Suppressor macrophage treated with lipopolysaccharide for 1 hour (primary cell): ENCODE measurements at regions not wholly inside any gene's neighbourhood (a gene's known extent, or its start where the extent isn't known, plus 50 kb on each side); places are given as distances from the start of the nearest gene placed in this dataset.
A peak's percentile ranks its signal among the peaks of the same experiment; 100 is the strongest.
"Not testable (repeated sequence)": the region's sequence is repeated elsewhere in the genome, so short reads cannot be mapped to it uniquely, and the experiment has no call there.

Experiments used
- DNase-seq, 3 donors: peaks; one replicate each; pipeline ENCODE4 v3.0.0-alpha.2; 2020 to 2022

DNA sequence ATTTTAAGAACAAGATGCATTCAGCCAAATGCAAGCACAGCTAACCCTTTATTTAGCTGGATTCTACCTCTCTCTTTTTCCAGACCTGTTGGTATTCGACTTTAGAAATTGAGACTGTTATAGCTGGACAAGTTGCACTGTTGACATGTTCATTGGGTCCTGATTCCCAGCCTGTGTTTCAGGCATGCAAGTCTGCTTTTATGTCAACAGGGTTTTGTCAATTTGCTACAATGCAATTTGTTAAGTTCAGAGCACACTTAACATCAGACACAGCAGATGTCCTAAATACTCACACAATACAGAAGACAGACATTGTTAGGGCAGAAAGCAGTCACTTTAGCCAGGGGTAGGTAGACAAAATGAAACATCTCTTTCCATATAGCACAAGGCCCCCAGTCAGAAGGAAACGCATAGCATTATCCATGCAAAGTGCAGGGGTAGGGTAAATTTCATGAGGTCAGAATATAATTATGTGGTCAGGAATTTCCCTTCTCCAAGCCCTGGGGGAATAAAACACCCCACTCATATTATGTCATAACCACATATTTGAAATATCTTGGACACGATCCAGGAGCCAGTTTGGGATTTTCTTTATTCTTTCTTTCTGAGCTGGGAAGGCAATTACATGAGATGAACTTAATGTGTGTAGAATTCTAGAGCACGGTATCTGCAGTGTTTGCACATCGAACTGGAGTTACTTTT, 504.1 kb downstream of the NTRK3 start:
- peak; percentile 75 to 91 (median 89) for DNase-seq

DNA sequence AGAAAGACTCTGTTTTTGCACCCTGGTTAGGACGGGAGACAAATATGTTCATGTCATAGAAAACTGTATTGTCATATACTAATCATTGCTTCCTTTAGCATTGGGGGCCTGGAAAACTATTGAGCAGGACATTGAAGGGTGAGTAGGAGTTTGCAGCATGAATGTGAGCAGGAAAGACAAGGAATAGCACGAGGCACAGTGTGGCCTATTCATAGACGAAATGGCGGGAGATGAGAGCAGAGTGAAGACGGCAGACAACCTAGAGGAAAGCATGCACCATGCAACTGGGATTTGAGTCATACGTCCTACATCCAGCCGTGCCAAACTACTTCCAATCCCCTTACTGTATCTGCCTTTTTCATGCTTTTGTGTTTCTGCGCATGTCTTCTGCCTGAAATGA, 508.1 kb downstream of the NTRK3 start:
- no peak for DNase-seq

DNA sequence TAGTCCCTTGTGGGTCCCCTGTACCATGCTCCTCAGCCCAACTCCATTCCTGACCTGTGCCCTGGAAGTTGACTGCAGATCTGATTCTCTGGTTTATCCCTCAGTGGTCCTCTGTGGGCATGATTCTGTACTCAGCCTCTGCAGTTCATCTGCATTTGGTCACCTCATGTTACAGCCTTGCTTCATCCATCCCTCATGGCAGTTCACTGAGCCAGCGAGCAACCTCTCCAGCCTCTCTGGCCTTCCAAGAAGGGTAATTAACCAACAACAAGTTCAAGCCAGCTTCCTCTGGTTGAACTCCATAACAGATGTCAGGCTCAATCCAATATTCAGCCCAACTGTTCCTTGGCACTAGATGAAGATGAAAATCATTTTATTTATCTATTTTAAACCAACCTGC, 509.5 kb downstream of the NTRK3 start:
- no peak for DNase-seq

DNA sequence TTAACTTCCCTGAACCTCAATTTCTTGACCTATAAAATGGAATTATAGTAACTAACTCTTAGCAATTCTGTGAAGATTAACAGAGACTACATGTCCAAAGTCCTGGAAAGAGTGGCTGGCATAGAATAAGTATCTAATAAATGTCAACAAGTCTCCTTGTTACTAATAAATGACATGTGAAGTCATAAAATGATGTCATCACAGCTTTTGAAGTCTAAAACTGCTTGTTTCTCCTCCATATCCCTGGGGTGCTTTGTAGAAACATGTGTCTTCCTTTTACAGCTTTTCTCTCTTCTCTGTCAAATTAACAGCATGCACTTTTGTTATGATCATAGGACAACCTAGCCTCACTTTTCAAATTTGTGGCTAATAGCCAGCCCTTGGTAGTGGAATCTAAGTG, 510.2 kb downstream of the NTRK3 start:
- no peak for DNase-seq

DNA sequence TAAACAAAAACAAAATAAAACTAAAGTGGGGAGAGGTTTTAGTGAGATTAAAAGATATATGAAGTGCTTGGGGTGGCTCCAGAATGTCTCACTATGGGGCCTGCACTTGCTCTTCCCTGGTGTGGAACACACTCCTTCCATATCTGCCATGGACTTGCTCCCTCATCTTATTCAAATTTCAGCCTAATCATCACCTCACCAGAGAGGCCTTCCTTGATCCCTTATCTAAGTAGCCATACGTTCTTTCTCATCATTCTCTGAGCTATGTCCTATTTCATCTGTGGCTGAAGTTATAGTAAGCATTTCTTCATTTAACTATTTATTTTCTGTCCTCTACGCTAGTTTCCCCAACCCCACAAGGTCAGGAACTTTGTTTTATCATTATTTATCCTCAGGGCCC, 511.7 kb downstream of the NTRK3 start:
- DNase-seq = no peak

DNA sequence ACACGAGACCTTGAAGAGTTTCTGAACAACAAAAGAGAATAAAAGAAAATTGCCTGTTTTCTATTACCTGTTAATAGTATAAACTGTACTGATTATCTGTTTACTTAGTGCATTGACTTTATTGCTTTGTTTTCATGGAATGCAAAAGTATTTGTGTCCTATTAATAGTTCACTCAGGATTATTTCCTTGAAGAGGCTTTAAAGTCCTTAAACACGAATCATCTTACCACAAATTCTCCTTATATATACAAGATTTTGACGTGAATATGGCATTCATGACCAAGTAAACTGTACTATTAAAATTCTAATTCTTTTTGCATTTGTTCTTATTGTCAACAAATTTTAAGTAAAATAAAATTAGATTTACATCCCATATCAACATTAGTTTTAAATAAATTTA, 513.0 kb downstream of the NTRK3 start:
- no peak for DNase-seq

DNA sequence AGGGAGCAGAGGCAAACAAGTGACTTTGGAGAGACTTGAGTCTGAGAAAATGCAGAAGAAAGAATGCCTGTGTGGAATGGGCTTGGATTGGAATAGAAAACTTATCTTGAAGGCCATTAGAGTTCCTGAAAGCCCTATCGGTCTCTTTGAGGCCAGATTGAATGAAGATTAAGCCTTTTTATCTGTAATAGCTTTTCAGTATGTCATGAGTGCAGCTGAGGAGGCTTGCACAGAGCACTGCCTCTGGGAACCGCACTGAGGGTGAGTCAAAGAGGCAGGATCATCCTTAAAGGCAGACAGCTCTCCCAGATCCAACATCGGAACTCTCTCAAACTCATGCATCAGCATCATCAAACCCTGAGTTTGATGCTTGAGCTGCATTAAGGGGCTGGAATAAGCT, 515.2 kb downstream of the NTRK3 start:
- no peak for DNase-seq

DNA sequence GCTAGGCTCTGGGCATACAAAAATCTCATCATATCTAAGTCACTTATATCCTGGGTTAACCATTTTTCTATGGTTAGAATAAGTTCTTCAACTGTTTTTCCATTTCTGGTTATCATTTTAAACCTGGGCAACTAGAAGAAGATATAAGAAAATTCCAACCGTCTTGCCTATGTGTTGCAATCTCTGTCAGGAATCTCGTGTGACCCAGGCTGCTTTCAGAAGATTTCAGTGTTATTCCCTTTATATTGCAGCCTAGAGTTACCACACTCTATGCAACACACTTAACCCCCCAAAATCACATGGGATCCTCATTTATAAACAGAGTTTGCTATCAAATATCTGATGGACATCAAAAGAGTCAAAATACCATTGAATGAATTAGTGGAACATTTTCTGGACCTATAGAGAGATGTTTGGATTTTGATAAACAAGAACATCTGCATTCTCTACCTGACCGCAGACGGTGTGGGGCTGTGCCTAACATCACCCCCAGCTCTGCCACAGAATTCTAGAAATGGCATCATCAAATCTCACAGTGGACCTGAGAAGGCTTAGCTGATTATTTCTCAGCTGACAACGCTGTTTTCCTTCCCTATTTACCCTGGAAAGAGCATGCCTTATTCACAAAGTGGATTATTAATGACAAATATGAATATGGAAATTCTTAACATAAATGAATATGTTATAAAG, 515.7 kb downstream of the NTRK3 start:
- no peak for DNase-seq

DNA sequence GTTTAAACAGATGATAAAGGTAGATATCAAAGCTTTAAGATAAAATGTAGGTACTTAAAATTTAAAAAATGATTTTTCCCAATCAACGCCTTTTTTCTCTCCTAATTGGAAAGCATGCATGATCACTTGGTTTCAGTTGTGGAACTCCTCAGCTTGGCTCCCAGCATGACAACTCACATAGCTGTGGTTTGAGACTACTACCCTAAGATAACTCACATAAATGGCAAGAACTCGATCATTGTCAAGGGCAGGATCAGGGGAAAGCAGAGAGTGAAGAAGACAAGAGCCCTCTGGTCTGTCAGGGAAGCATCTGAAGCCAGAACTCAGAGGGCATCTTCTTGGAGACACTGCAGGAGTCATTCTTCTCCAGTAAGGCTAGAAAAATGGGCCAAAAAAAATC, 516.7 kb downstream of the NTRK3 start:
- no peak for DNase-seq

DNA sequence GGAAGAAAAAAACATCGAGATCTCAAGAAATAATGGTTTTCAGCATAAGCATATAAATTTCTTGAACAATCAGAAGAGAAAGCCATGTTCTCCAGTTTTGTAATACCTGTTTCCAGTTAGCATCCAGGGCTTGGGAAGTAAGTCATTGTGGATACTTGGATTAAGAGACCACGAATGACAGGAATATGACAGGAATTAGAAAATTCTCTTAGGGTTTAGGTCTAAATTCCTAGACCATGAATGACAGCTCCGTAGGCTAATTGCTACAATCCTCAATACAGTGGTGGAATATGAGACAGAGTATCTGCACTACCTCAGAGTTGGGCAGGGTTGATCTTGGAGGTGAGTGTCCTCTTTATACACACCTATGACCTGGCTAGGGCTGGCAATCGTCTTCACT, 517.5 kb downstream of the NTRK3 start:
- DNase-seq = no peak

DNA sequence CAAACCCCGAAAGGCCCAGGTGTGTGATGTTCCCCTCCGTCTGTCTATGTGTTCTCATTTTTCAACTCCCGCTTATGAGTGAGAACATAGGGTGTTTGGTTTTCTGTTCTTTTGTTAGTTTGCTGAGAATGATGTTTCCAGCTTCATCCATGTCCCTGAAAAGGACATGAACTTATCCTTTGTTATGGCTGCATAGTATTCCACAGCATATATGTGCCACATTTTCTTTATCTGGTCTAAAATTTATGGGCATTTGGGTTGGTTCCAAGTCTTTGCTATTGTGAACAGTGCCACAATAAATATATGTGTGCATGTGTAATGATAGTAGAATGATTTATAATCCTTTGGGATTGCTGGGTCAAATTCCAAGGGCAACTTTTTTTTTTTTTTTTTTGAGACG, 519.1 kb downstream of the NTRK3 start:
- DNase-seq = not testable (repeated sequence)

DNA sequence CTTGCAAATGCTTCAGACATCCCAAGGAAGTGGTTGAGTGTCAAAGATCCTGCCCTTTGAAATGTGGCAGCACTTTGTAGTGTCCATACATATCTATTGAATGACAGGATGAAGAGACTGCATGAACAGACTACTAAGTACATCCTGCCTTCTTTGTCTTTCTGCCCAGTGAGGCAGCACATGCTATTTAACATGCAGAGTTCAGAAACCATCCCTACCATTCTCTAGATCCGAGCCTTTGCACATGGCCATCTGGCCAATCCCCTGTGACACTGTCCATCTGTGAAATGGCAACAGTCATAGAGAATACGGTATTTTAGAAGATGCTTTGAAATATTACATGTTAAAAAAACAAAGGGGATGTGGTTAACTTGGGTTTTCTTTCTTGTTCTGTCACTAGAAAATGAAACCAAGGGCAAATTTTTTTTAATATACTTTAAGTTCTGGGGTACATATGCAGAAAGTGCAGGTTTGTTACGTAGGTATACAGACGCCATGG, 519.6 kb downstream of the NTRK3 start:
- DNase-seq = no peak

DNA sequence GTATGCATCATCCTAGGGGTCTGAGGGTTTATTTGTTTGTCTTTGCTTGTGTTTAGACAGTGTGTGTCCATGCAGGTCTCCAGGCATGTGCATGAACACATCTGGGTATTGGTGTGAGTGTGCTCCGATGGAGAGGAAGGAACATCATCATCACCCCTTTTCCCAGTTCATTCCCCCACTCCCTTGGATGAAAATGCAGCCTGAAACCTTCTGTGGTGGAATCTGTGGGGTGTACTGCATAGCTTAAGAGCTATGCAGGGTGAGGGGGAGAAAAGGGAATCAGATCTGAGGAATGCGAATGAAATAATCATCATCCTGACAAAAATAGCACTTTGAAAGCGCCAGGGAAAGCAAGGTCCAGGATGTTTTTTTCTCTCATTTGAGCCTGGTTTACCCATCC, 520.1 kb downstream of the NTRK3 start:
- no peak for DNase-seq

DNA sequence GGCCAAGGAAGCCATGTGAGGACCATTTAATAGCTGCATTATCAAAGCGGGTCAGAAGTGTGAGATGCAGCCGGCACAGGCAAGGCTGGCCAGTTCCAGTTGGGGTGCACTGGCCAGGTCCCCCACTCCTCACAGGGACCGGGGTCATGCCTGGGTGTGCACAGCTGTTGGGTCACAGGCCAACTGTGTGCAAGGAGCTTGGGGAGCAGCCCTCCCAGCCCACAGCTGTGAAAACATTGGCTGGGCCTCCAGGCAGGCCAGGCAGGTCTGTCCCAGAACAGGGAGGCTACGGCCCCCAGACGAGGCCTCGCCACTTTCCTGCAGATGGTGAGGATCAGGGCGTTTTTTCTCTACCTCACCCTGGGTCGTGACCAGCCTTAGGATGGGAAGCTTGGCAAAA, 521.0 kb downstream of the NTRK3 start:
- DNase-seq = no peak

DNA sequence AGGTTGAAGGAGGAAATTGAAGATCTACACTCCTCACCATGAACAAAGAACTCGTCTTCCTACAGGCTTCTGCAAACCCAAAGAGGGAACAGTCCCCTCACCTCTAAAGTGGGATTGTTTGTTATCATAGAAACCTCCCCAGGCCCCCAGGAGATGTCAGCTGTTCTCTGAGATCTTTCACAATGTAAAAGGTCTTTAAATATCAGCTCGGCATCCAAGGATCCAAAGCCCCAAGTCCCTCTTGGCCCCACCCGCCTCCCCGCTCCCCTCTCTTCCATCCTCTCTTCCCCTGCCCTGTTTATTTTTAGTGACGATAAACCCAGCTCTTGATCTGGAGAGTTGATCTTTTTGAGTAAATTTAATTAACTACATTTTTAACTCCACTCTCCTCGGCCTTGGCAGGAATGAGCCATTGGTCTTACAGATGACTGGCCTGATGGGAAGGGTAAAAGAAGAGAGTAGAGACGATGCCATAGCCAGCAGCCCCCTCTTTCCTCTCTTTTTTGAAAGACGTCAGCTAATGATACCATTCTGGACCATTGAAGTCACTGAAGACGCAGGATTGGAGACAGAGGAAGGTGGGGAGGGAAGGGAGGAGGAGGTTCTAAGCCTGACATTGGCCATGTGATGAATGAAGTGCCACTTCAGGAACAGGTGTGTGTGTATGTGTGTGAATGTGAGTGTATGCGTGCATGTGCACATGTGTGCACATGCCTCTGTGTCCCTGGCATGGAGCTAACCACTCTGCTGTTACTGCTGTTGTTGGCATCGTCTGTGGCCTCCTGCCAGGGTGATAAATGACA, 521.8 kb downstream of the NTRK3 start:
- no peak for DNase-seq

DNA sequence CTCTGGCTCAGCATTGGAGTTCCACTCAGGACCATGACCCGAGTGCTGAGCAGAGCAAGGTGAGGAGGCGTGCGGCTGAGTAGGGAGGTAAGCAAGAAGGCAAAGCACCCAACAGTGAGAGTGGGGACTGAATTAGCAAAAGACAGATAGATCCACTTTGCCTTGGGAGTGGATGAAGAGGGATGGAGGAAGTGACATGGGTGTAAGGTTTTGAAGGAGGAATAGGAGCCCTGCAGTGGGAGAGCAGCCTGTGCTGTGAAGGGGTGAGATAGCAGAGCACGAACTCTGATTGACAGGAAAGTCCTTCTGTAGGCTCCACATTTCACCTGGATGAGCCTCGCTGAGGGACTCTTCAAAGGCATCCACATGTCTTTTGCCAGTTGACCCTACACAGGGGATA, 522.6 kb downstream of the NTRK3 start:
- DNase-seq = no peak

DNA sequence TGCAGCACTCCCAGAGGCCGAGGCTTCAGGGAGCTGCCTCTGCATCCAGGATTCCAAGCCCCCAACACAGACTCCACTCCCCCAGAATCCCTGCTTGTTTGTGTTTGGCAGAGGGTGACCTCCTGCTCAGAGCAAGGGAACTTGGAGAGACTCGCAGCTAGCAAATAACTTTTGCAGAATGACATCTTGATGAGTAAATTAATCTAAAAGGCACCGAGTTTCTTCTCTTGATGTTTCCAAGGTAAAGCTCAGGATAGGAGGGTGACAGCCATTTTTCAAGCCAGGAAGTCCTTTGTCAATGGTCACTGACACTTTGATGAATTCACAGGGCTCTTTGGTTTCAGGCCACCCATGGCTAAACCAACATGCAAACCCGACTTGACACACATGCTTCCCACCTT, 523.0 kb downstream of the NTRK3 start:
- DNase-seq = no peak

DNA sequence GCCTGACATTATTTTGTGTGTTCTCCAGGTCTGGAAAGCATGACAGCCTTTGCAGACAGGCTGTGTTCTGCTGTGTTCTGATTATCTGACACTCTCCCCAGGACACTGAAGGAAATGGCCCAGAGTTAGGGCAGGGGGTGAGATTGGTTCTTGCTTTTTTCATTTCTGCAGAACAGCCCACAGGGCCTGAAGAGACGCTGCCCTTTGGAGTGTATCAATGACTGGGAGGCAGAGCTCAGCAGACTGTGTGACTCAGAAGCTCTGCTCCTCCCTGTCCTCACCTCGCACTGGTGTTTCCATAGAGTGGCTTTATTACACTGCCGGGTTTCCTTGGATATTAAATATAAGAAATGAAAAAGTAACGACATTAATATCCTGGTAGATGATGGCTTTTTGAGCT, 523.6 kb downstream of the NTRK3 start:
- DNase-seq = no peak

DNA sequence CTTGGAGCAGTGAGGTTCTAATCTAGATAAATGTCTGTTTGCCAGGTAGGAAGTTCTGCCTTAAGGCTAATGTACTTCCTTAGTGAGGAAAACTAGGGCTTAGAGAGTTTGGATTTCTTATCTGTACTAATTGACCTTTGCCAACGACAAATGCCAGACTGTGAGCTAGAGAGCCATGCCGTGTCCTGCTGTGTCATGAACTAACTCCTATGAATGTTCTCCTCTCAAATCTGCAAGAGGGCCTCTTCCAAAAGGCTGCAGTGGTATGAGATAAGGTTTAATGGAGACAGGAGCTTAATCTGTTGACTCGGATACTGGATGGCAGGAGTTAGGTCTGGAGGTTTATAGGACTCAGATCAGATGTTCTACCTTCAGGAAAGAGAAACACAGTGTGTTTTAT, 524.9 kb downstream of the NTRK3 start:
- DNase-seq = no peak

DNA sequence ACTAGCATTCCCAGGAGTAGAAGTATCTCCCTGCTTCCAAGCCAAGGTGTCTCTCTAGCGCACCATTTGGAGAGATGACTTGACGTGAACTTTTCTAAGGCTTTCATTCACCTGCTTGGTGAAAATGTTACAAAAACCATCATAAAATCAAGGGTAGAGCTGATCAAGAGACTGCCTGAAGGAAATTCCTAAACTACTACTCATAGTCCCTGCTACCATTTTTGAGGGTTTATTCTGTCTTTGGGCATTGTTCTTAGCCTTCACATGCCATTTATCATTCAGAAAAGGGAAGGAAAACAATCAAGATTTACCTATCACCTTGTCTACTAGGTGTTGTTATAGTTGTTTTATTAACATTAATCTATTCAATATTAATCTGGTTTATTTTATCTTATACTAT, 525.8 kb downstream of the NTRK3 start:
- DNase-seq = no peak

DNA sequence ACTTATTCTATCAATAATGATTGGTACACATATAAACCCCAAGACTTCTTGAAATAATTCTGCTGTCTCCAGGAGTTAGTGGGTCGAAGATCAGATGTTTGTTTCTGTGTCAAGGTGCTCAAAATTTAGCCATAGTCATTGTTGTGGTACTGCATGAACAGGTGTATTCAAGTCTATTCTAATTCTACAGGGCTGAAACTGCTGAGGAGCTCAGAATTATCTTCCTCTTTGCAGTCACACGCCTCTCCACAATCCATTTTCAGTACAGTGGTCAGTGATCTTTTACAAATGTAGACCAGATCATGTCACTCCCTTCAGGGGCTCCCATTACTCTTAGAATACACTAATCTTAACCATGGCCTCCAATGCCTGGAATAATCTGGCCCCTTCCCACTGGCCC, 527.5 kb downstream of the NTRK3 start:
- no peak for DNase-seq

DNA sequence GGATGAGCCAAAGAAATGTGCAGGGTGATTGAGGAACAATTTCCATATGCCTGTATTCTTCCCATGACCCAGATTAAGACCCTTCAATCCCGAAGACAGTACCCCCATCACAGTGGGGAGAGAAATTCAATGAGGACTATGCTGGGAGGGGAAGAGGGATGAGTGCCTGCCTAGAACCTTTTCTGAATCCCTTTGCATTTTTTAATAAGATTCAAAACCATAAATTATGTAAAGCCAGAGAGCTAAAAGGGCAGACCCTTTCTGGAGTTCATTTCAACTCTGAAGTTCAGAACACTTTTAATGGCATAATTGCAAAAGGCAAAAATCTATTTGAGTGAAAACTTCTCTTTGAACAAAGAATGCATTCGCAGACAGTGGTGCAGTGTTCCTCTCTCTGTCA, 529.5 kb downstream of the NTRK3 start:
- no peak for DNase-seq

DNA sequence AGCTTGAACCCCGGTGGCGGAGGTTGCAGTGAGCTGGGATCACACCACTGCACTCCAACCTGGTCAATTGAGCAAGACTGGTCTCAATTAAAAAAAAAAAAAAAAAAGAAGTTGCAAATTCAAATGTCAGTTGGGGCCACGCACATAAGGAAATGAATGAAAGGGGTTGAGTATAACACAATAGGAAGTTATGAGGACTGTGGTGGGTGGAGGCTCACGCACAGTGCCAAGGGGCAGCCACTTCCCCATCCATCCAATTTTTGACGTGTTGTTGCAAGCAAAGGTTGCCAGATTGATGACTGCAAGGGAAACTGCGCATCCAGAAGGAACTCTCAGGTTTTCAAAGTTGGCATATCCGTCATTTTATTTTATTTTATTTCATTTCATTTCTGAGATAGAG, 532.2 kb downstream of the NTRK3 start:
- peak; percentile 44 to 65 (median 65) for DNase-seq
